ENCODE measurements at regions not wholly inside any gene's neighbourhood (a gene's known extent, or its start where the extent isn't known, plus 50 kb on each side); places are given as distances from the start of the nearest gene placed in this dataset.

GRCh38 chrX:2576793-2577192 is 76.0 kb upstream of the DHRSX start:
- TF ChIP-seq, protein P1, sequence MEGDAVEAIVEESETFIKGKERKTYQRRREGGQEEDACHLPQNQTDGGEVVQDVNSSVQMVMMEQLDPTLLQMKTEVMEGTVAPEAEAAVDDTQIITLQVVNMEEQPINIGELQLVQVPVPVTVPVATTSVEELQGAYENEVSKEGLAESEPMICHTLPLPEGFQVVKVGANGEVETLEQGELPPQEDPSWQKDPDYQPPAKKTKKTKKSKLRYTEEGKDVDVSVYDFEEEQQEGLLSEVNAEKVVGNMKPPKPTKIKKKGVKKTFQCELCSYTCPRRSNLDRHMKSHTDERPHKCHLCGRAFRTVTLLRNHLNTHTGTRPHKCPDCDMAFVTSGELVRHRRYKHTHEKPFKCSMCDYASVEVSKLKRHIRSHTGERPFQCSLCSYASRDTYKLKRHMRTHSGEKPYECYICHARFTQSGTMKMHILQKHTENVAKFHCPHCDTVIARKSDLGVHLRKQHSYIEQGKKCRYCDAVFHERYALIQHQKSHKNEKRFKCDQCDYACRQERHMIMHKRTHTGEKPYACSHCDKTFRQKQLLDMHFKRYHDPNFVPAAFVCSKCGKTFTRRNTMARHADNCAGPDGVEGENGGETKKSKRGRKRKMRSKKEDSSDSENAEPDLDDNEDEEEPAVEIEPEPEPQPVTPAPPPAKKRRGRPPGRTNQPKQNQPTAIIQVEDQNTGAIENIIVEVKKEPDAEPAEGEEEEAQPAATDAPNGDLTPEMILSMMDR (optimal IDR thresholded peaks at IDR 0.05 in 1 of 3, IDR thresholded peaks at IDR 0.05 in 1 of 3, conservative IDR thresholded peaks at IDR 0.05 in 1 of 3; ENCODE audit: extremely low read depth in 1 of 3, insufficient read depth in 2 of 3, low read length in 3 of 3): no peak
- TF ChIP-seq EZH2 (IDR thresholded peaks at IDR 0.05; ENCODE audit: low read length): no peak

All from keratinocyte (primary cell).